ENCODE measurements at regions not wholly inside any gene's neighbourhood (a gene's known extent, or its start where the extent isn't known, plus 50 kb on each side); places are given as distances from the start of the nearest gene placed in this dataset.

DNA sequence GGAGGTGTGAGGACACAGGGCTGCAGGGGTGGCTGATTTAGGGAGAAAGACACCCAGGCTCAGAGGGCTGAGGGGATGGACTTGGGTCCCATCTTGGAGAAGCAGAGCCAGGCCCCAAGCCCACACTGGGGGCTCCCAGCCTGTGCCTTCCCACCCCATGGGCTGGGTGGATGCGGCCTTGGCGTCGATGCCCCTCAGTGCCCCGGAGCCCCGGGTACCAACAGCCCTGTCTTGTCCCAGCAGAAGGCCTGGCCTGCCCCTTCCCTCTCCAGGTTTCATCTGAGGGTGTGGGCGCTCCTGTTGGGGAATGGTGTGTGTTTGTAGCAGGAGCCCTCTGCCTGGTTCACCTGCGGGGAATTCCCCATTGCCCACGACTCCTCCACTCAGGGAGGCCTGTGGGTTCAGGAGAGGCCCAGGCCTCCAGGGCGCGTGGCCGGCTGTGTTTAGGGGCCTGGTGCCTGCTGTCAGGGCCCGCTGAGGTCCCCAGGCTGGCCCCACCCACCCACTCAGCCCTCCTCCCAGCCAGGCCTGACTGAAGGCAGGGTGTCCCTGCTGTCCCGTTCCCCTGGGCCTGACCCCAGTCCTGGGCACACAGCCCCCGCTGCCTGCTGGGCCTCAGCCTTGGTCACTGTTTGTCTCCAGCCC is 51.1 kb upstream of the BEGAIN start:
- H3K27ac ChIP-seq = no peak overlapping the region
- no peak for DNase-seq (ENCODE audit: low read depth, low spot score)

DNA sequence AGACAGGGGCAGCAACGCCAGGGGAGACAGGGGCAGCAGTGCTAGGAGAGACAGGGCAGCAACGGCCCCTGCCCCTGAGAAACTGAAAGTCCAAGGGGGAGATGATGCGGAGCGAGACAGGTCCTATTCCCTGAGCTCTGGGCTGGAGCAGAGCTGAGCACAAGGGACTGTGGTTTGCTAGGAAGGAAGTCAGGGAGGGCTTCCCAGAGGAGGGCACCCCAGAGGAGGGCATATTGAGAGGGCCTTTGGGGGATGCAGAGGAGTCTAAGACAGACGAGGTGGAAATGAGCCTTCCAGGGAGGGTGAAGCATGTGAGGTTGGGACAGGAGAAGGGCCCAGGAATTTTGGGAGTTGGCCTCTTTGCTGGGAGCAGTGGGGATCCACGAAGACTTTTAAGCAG is 52.1 kb upstream of the BEGAIN start:
- H3K27ac ChIP-seq = no peak overlapping the region
- no peak for DNase-seq (ENCODE audit: low read depth, low spot score)

DNA sequence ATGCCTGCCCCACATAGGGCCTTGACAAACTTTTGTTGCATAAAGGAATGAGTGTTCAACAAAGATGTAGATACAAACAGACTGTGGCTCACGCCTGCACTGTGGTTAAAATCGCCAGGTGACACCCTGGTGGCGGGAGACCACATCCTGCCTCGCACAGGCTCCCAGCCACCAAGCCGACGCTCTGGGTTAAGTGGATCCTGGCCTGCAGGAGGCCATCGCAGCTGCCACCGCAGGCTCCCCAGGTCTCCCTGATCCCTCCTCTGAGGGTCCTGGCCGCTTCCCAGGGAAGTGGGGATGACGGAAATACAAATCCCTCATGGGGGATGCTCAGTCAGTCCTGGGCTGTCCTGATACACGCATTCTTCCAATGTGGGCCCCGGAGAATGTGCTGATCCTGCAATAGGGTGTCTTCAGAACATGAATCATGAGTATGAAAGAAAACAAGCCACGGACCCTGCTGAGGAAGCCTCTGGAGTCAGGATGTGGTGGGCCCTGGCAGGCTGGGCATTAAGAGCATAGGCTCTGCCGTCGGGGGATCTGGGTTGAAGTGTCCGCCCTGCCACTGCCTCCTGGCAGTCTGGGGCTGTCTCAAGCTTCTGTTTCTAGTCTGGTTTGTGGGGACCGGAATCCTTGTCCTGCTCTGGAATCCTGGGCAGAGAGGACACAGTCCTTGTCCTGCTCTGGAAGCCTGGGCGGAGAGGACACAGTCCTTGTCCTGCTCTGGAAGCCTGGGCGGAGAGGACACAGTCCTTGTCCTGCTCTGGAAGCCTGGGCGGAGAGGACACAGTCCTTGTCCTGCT is 53.5 kb upstream of the BEGAIN start:
- no peak for DNase-seq (ENCODE audit: low read depth, low spot score)

DNA sequence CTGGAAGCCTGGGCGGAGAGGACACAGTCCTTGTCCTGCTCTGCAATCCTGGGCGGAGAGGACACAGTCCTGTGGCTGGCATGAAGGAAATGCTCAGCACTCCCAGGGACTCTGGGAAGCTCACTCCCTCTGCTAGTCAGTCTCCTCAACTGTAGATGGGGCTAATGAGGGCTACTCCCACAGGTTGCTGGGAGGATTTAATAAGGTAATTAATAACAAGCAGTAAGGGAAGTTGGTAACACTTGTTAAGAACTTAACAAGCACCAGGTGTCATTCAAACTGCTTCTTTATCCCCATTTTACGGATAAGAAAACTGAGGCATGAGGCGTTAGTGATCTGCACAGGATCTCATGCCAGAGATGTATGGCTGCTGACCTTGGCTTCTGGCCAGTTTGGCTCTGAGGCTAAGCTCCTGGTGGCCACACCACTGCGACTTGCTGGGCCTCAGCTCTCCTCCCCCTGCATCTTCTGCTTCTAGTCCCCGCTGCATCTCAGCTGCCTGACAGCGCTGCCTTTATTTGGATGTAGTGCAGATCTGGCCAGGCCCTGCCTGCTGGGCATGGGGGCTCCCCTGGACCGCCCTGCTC is 54.1 kb upstream of the BEGAIN start:
- no peak for DNase-seq (ENCODE audit: low read depth, low spot score)
- H3K27ac ChIP-seq = no peak overlapping the region

More for the DNA sequence above, 53.5 kb upstream of the BEGAIN start:
- no peak overlapping the region for H3K27ac ChIP-seq

DNA sequence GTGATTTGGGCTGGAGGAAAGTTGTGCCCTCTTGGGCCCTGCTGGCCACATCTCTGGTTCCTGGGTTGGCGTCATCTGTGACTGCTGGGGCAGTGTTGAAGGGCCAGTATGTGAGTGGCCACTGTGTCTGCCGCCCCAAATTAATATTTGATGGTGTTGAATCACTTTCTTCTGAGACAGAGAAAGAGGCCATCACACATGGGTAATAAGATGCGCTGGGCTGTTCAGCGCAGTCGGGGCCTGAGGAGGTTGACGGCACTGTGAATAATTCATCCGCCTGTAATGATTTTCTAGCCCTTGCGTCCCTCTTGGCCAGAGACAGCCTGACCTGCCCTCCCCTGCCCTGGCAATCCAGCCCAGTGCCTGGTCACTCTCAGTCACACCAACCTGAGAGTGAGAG is 56.2 kb upstream of the BEGAIN start:
- no peak overlapping the region for H3K27ac ChIP-seq
- DNase-seq (ENCODE audit: low read depth, low spot score) = no peak

DNA sequence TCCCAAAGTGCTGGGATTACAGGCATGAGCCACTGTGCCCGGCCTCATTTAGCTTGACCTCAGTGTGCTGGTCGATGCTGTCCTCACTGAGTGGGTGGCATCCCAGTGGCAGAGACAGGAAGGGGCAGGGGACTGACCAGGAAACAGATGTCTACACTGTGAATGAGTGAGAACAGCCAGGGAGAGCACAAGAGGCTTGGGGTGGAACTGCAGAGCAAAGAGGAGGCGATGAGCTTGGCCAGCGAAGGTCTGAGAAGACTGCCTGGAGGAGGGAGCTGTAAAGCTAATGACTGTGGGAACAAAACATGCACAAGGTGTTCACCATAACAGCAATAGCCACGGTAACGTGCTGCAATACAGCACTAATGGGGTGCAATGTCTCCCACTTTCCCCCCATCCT is 57.2 kb upstream of the BEGAIN start:
- H3K27ac ChIP-seq = no peak overlapping the region
- no peak for DNase-seq (ENCODE audit: low read depth, low spot score)

DNA sequence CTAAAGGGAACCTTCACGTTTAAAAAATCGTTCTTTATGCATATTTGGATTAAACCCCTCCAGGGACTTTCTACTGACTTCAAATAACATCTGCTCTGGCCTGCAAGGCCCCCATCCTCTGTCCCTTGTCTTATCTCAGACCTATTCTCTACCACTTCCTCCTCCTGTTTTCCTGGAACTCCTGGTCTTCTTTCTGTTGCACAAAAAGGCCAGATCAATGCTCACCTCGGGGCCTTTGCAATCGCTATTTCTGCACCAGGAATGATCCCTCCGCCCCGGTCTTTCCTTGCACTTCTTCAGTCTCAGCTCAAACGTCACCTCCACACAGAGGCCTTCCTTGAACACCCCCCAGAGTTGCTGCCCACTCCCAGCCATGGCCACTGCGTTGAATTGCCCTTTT is 57.6 kb upstream of the BEGAIN start:
- DNase-seq (ENCODE audit: low read depth, low spot score) = no peak
- no peak overlapping the region for H3K27ac ChIP-seq

DNA sequence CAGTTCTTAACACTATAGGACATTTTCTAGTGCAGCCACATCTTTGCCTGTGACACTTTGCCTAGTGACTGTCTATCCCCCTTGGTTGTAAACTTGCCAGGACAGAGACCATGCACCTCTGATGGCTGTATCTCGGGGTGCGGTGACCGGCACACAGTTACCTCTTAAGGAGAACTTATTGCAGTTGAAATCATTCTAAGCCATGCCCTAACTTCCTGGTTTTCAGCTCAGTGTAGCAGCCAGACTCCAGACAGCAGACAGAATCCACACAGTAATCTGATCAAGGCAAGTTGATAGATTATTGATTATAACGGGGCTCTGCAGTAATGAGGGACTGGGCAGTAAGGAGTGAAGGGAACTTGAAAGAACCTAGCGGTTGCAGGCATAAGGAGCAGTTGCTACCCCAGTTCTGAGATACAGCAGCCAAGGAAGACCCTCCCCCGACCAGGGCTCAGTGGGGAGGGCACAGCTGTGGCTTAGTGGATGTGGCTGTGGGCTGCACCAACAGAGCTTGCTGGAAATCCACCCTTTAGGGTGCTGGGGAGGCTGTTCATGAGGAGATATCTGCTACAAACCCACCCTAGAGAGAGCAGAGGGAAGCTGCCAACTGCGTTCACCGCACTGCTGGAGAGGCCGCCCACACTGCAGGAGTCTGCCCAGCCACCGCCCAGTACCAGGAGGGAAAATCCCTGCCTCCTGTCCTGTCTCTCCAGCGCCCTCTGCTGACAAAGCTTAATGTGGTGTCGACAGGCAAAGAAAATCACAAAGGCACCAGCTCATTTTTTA is 58.2 kb upstream of the BEGAIN start:
- no peak overlapping the region for H3K27ac ChIP-seq

DNA sequence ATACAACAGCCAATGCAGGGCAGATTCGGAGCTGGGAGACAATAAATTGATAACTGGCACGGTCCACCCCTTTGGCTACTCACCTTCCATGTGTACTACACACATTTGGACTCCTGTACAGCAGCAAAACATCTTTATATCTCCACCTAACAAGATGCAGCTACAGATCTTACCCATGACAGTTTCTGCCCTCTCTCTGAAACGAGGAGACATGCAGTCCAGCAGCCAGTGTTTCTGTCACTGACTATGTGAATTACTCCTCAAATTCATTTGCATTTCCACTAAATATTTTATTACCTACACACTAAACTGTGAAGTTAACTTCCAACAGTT is 58.7 kb upstream of the BEGAIN start:
- DNase-seq (ENCODE audit: low read depth, low spot score) = no peak

More for the DNA sequence above, 58.2 kb upstream of the BEGAIN start:
- peak; percentile 27 for DNase-seq (ENCODE audit: low read depth, low spot score)

DNA sequence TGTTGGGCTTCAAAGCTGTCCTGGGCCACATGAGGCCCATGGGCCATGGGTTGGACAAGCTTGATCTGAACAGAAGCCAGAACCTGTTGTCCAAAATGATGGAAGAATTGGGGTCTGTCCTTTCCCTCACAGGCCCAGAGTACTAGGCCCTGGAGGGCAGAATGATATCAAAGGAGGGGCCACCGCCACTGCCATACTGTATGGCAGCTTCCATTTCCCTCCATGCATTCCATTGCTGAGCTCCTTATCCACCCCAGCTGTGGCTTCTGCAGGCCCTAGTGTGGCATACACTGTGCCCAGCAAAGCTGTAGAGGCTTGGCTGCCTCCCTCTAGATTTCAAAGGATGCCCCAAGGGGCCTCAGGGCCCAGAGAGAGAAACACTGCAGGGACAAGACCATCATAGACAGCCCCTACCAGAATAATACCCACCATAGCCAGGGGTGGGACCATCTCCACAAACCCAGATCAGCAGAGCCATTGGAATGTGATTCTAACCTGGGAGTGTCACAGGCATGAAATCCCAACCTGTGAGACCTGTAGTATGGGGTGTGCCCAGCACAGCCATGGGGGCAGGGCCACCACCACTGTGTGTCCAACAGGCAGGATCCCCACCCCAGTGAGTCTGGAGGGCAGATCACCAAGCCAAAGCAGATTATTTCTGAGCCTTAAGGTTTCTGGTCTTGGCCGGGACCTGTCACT is 61.4 kb upstream of the BEGAIN start:
- DNase-seq (ENCODE audit: low read depth, low spot score) = no peak
- no peak overlapping the region for H3K27ac ChIP-seq

More for the DNA sequence above, 58.7 kb upstream of the BEGAIN start:
- no peak overlapping the region for H3K27ac ChIP-seq

DNA sequence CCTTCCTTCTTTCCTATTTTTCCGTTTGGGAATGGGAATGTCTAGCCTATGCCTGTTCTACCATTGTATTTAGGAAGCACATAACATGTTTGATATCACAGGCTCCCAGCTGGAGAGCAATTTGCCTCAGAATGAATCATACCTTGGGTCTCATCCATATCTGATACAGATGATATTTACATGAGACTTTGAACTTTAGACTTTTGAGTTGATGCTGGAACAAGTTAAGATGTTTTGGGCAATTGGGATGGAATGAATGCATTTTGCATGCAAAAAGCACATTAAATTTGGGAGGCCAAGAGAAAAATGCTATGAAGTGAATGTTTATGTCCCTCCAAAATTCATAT is 61.9 kb upstream of the BEGAIN start:
- H3K27ac ChIP-seq = no peak overlapping the region
- no peak for DNase-seq (ENCODE audit: low read depth, low spot score)

DNA sequence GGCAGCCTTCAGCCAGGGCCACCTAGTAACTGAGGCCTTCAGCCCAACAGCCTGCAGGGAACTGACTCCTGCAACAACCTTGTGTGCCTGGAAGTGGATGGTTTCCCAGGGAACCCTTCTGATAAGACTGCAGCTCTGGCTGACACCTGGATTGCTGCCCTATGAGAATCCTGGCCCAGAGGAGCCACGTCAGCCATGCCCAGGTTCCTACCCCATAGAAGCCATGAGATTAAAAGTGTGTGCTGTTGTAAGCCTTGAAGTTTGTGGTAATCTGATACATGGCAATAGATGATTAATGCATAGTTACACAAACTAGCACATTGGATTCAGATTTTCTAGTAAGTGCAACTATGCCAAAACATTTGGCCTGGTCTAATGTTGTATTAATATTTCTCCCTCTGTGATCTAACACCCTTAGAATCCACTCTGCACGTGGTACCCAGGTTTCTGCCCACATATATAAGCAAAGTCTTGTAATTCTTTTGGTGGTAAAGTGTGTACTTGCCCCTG is 64.8 kb upstream of the BEGAIN start:
- DNase-seq (ENCODE audit: low read depth, low spot score) = no peak
- no peak overlapping the region for H3K27ac ChIP-seq

DNA sequence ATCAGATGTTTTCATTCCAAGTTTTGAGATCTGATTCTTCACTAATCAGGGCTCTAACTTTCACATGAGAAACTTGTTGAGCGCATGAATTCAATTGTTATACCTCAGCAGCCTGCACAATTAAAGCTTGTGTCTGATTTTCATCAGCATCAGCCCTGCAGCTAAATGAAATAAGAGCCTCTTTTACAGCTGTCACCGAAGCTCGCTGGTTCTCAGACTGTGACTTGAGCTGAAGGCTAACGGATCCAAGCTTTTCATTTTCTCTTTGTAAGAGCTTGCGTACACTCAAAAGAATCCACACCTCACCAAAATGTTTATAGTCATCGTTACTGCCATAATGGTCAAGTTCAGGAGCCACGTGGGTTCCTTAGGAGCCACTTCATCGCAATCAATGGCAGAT is 65.5 kb upstream of the BEGAIN start:
- no peak for DNase-seq (ENCODE audit: low read depth, low spot score)

DNA sequence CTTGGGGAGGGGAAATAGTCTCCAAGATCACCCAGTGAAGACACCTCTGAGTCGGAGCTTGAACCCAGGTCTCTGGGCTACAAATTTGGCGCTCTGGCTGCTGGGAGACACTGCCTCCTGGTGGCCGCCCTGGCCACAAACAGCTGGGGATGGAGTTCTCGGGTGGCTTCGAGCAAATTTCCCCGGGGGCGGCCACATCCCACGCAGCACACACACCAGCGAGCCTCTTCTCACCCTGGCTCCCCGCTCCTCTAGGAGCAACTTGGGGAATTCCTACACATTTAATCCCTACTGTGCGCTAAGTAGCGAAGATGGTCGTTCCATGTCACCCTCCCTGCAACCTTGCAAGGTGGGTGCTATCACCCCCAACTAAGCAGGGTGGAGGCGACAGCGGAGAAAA is 66.2 kb upstream of the BEGAIN start:
- no peak for DNase-seq (ENCODE audit: low read depth, low spot score)

More for the DNA sequence above, 65.5 kb upstream of the BEGAIN start:
- no peak overlapping the region for H3K27ac ChIP-seq

DNA sequence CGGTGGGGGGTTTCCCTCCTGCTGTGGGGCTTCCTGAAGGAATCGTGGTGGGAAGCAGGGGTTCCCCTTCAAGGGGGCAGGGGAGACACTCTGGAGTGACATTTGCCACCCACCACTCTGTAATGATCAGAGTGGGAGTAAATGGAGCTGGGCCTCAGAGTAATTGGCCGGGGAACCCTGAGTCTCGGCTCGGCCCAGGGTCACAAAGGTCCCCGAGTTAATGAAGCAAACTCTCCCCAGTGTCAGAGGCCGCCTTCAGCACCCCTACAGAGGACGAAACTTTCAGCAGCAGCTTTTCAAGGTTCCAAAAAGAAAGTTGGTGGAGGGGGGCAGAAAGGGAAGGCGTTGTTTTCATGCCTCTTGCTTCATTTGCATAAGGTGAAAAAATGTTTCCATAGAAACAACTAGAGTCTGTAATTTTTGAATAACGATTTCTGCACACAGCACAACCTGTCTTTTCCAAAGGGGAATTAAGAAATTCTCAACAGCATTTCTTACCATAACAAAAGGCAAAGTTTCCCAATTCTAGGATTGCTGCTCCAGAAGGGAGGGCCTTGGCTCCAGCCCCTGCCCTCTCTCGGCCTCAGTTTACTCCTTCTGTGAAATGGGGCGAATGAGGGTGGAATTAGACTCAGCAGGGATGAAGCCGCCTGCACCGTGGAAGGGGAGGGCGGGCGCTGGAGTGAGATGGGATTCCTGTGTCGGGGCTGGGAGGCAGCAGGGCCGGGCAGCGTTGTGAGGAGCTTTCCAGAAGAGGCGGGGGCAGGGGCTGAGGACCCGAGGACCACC is 67.0 kb upstream of the BEGAIN start:
- no peak for DNase-seq (ENCODE audit: low read depth, low spot score)
- no peak overlapping the region for H3K27ac ChIP-seq

More for the DNA sequence above, 66.2 kb upstream of the BEGAIN start:
- no peak overlapping the region for H3K27ac ChIP-seq

DNA sequence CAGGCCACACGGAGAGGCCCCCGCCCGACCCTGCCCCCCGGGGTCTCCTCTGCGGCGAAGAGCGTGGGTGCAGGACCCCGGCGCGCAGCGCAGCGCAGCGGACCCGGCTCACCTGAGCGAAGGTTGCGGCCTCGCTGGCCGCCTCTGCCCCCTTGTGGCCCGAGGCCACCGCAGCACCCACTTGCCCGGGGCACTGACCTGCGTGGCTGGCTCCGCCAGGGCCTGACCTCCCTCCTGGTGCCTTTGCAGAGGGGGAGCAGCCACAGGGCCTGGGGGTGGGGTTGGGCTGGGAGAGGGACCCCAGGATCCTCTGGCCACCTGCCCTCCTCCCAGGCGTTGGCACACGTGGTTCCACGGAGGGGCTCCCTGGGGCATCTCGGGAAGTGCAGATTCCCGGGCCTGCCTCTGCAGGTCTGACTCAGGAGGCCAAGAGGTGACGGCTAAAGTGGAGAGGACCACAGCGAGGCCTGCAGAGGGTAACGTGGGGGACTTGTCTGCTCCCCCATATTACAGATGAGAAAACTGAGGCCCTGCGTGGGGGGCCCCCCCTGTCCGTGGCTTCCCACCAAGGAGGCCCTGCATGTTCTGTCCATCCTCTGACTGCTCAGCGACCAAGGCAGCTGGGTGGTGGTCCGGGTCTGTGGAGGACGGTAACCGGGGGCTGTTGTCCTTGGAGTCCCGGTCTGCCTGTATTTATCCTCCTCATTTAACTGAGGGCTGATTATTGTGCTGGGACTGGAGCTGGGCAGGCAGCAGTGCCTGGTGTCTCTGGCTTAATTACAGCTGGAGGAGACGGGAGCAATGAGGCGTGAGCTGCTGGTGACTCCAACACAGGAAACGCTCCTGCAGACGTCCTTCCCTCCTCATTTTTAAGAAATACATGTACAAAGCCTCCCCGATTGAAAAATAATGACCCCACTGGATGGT is 67.9 kb upstream of the BEGAIN start:
- no peak for DNase-seq (ENCODE audit: low read depth, low spot score)
- H3K27ac ChIP-seq = no peak overlapping the region

DNA sequence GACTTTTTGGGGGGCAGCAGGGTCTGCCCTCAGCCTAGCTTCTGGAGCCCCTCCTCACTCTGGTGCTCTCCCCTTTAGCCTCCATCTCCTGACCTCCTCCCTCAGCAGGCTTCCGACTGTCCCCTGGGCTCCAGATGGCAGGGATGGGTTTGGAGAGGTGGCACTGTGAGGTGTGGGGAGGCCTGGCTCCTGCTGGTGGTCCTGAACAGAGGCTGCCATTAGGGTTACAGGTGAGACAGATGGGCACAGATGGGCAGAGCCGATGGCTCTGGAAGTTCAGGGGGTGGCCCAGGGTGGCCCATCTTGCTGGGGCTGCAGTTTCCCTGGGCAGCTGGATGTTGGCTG is 68.5 kb upstream of the BEGAIN start:
- H3K27ac ChIP-seq = no peak overlapping the region
- DNase-seq (ENCODE audit: low read depth, low spot score) = no peak

DNA sequence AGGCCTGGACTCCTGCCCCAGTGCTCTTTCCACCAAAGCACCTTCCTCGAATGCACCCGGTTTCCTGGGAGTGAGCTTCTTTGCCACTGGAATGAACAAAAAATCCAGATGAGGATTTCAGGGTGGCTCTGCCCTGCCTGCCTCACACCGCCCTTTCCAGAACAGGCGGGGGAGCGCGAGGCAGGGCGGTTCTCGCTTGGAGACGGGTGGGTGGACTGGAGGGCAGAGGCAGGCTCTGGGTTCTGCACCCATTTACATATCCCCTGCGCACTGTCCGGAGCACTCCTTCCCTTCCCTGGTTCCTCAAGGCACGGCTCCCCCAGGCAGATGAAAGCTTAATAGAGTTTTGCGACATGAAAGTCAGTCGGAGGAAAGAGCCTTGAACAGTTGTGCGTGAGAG is 69.7 kb upstream of the DLK1 start:
- H3K27ac ChIP-seq = no peak overlapping the region
- no peak for DNase-seq (ENCODE audit: low read depth, low spot score)

All from epithelial cell of prostate (primary cell).